Testis (tissue), 2 donors: ENCODE measurements at regions not wholly inside any gene's neighbourhood (a gene's known extent, or its start where the extent isn't known, plus 50 kb on each side); places are given as distances from the start of the nearest gene placed in this dataset.

Source experiments
- DNase-seq: peaks from one replicate; pipeline ENCODE4 v3.0.0-alpha.2; 2019
- H3K27ac ChIP-seq, 2 donors: fragments of 200-600 bp; sonication (generic); one replicate each; pipeline ENCODE4 v1.5.1; 2019
- H3K27me3 ChIP-seq: fragments of 200-600 bp; sonication (generic); one replicate; pipeline ENCODE4 v1.5.1; 2019
- H3K36me3 ChIP-seq: fragments of 200-600 bp; sonication (generic); one replicate; pipeline ENCODE4 v1.5.1; 2017; ENCODE audit warnings: low read depth; ENCODE audit errors: missing control alignments
- H3K4me1 ChIP-seq: fragments of 200-600 bp; sonication (generic); one replicate; pipeline ENCODE4 v1.5.1; 2019
- H3K4me3 ChIP-seq, 2 donors: fragments of 200-600 bp; sonication (generic); one replicate each; pipeline ENCODE4 v1.5.1; 2017 to 2019
- H3K9me3 ChIP-seq: fragments of 200-600 bp; sonication (generic); one replicate; pipeline ENCODE4 v1.5.1; 2017
- CTCF ChIP-seq, 3 experiments: fragments of 450-650 bp in 2 of 3; fragments of 200-600 bp in 1 of 3; sonication (generic) in 1 of 3; IDR thresholded peaks; one replicate each; pipeline ENCODE4 v1.5.1; 2016 to 2019; ENCODE audit warnings: antibody characterized with exemption in 3 of 3, mild to moderate bottlenecking in 2 of 3, moderate library complexity in 1 of 3
- POLR2A ChIP-seq: fragments of 450-650 bp; IDR thresholded peaks from one replicate; pipeline ENCODE4 v1.6.1; 2017; ENCODE audit warnings: antibody characterized with exemption, mild to moderate bottlenecking, moderate library complexity
- WGBS, 2 donors: methylation state at CpG; one replicate each; pipeline ENCODE4 v1.1.5; 2018; 5-methylcytosine and 5-hydroxymethylcytosine counted together
- intact Hi-C: fragments of 100-400 bp; cut with DNase I; formaldehyde crosslinking; loops from one replicate; pipeline ENCODE4 v1.15.1; 2023; ENCODE audit warnings: low total_unique reads

DNA sequence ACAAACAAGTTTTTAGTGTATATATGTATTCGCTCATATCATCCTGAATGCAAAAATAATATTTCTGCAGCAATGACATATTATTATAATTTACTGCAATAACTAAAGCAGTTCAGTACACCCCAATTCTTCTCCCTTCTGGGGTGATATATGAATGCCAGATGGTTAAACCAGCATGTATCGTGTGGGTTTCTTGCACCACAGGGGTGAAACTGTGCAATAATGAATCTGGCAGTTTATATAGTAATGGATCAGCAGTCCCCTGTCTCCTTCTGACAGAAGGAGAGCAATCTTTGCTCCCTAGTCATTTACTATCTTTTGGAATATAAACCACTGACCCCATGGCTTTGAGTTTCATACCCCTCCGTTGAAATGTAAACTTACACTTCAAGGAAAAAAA lies 228.6 kb upstream of the KLHL1 start:
- TF ChIP-seq CTCF (IDR thresholded peaks at IDR 0.05) (no peak), POLR2A (no peak)
- intact Hi-C loops: no loop called here
- no peaks in the 10 kb centered on the region for H3K36me3 ChIP-seq
- no peak overlapping the region for H3K4me3 ChIP-seq
- H3K4me1 ChIP-seq: no peaks in the 10 kb centered on the region
- no peak overlapping the region for H3K27ac ChIP-seq
- WGBS, 2 donors: 71 to 78% methylated on average over 3 of the region's 3 CpGs
- no peaks in the 10 kb centered on the region for H3K9me3 ChIP-seq
- DNase-seq: no peak
- no peaks in the 10 kb centered on the region for H3K27me3 ChIP-seq

DNA sequence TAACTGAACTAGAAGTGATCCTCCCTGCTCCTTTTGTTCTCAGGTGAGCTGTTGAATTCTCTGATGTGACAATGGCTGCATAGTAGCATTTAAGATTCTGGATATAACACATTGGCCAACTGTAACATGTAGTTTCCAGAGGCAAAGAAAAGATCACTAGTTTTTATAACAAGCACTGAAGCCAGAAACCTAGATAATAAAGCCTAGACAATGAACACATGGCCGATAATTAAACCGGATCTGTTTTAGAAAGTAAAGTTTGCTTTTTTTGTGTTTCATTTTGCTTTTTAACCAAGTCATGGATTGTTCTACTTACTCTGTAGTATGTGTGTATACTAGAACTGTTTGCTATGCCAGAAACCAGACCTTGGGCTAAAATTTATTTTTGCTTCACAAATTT lies 225.5 kb upstream of the KLHL1 start:
- intact Hi-C loops: no loop called here
- no peaks in the 10 kb centered on the region for H3K27me3 ChIP-seq
- TF ChIP-seq CTCF (IDR thresholded peaks at IDR 0.05) (no peak), POLR2A (no peak)
- no peak overlapping the region for H3K27ac ChIP-seq
- no peaks in the 10 kb centered on the region for H3K9me3 ChIP-seq
- H3K4me1 ChIP-seq: no peaks in the 10 kb centered on the region
- 50 to 70% methylated on average over 2 of the region's 2 CpGs for WGBS, 2 donors
- no peak overlapping the region for H3K4me3 ChIP-seq
- DNase-seq: no peak
- no peaks in the 10 kb centered on the region for H3K36me3 ChIP-seq

DNA sequence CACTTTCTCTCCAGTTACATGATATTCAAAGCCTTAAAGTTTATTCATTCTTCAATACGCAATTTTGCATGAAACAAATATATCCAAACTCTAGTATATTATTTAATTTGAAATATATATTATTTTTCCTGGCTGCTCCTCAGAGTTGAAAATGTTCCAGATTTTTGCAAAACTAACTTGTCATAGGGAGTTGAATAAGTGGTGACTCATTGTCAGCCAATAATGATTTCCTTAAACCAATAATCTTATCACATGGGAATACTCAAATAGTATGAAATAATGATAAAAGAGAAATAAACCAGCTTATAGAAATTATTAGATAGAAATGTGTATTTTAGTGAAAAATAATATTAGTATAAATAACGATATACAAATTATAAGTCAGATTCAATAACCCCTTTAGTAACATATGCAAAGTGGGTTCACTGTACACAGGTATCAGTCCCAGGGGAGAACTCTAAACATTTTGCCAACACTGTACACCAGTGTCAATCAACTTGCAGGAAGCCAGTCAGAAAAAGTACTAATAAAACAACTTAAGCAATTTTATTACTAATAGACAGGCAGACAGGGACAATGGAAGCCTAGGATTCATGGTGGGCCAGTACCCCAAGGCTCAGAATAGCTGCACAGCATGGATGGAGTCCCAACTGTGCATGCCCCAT lies 222.6 kb upstream of the KLHL1 start:
- no peaks in the 10 kb centered on the region for H3K27me3 ChIP-seq
- H3K9me3 ChIP-seq: no peaks in the 10 kb centered on the region
- H3K27ac ChIP-seq: no peak overlapping the region
- intact Hi-C loops: no loop called here
- H3K4me1 ChIP-seq: no peaks in the 10 kb centered on the region
- DNase-seq: no peak
- WGBS, 2 donors: 92 to 94% methylated on average over 2 of the region's 2 CpGs
- TF ChIP-seq POLR2A (no peak), CTCF (IDR thresholded peaks at IDR 0.05) (no peak)
- no peak overlapping the region for H3K4me3 ChIP-seq
- H3K36me3 ChIP-seq: no peaks in the 10 kb centered on the region

- intact Hi-C loops: no loop called here
- Histone ChIP-seq H3K27me3 (no peaks in the 10 kb centered on the region), H3K27ac (no peak overlapping the region), H3K4me3 (no peak overlapping the region), H3K36me3 (no peaks in the 10 kb centered on the region), H3K9me3 (no peaks in the 10 kb centered on the region), H3K4me1 (no peaks in the 10 kb centered on the region)
- 75 to 77% methylated on average over 2 of the region's 2 CpGs for WGBS, 2 donors
- DNase-seq: no peak
- no peak for TF ChIP-seq POLR2A
- TF ChIP-seq CTCF (IDR thresholded peaks at IDR 0.05): no peak
Measured at GRCh38 chr13:70324519-70324918, 216.3 kb upstream of the KLHL1 start.

DNA sequence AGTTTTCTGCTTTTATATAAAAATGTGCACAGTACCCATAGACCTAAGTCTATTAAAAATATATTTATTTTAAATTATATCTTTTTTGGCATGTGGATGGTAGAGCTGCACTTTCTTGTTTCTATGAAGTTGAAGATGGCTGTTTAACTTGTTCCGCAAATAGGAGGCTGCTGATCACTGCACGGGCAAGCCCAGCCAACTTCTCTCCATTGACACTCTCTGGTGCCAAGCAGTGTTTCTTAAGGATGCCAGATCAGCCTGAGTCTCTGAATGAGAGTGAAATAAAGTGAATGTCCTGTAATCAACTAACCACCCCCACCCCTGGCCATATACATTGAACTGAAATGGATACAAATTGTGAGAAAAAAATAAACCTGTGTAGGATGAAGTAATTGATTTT lies 202.9 kb upstream of the KLHL1 start:
- H3K4me3 ChIP-seq: no peak overlapping the region
- H3K9me3 ChIP-seq: no peaks in the 10 kb centered on the region
- 84% methylated on average over 2 of the region's 2 CpGs for WGBS, 2 donors
- H3K27me3 ChIP-seq: no peaks in the 10 kb centered on the region
- H3K27ac ChIP-seq: no peak overlapping the region
- intact Hi-C loops: no loop called here
- no peaks in the 10 kb centered on the region for H3K36me3 ChIP-seq
- no peaks in the 10 kb centered on the region for H3K4me1 ChIP-seq
- TF ChIP-seq POLR2A (no peak), CTCF (IDR thresholded peaks at IDR 0.05) (no peak)
- no peak for DNase-seq
